ENCODE measurements at regions not wholly inside any gene's neighbourhood (a gene's known extent, or its start where the extent isn't known, plus 50 kb on each side); places are given as distances from the start of the nearest gene placed in this dataset.

GRCh38 chr10:43809211-43809930, 160.7 kb upstream of the ZNF32 start:
- no peak for TF ChIP-seq JUN (IDR thresholded peaks at IDR 0.05; ENCODE audit: low read depth, low read length)
- TF ChIP-seq EZH2 (IDR thresholded peaks at IDR 0.05; ENCODE audit: low read depth, low read length, severe bottlenecking), result no peak
- TF ChIP-seq SRF (IDR thresholded peaks at IDR 0.05; ENCODE audit: low read depth, low read length), result no peak
- no peak for TF ChIP-seq CTCF (IDR thresholded peaks at IDR 0.05; ENCODE audit: control extremely low read depth in 1 of 3, insufficient read depth in 1 of 3, low read depth in 1 of 3, low read length in 3 of 3)
- TF ChIP-seq TAF1 (IDR thresholded peaks at IDR 0.05; ENCODE audit: low read depth, low read length), result no peak
- TF ChIP-seq POLR2A (IDR thresholded peaks at IDR 0.05; ENCODE audit: control extremely low read depth in 1 of 2, low read depth in 2 of 2, low read length in 2 of 2), result no peak
- no peak for TF ChIP-seq PHF8 (conservative IDR thresholded peaks at IDR 0.05; ENCODE audit: low read depth, low read length)
- no peak for TF ChIP-seq RFX5 (IDR thresholded peaks at IDR 0.05; ENCODE audit: borderline replicate concordance, low read depth, low read length)
- TF ChIP-seq POLR2AphosphoS5 (IDR thresholded peaks at IDR 0.05; ENCODE audit: low read depth, low read length), result no peak
- TF ChIP-seq CBX8 (IDR thresholded peaks at IDR 0.05; ENCODE audit: borderline replicate concordance, low read depth, low read length), result no peak
- TF ChIP-seq ZNF274 (IDR thresholded peaks at IDR 0.05; ENCODE audit: borderline replicate concordance, extremely low read depth, low read length), result no peak
- no peak for TF ChIP-seq HDAC6 (IDR thresholded peaks at IDR 0.05; ENCODE audit: low read depth, low read length)

Measured in H1 (cell line).